Loucy (cell line): ENCODE measurements at regions not wholly inside any gene's neighbourhood (a gene's known extent, or its start where the extent isn't known, plus 50 kb on each side); places are given as distances from the start of the nearest gene placed in this dataset.

Source experiments
- H2AFZ ChIP-seq: fragments of 200-600 bp; sonication (generic); 2 replicates; pipeline ENCODE4 v1.6.0; 2016; ENCODE audit warnings: antibody characterized with exemption, mild to moderate bottlenecking, low read length, moderate library complexity
- H3F3A ChIP-seq: fragments of 200-600 bp; 2 replicates; pipeline ENCODE4 v1.6.0; 2016; ENCODE audit warnings: antibody characterized with exemption, low read depth, mild to moderate bottlenecking
- H3K27me3 ChIP-seq: fragments of 200-600 bp; sonication (generic); 2 replicates; pipeline ENCODE4 v1.6.1; 2014; ENCODE audit warnings: low read length, mild to moderate bottlenecking; ENCODE audit not compliant: insufficient read depth, poor library complexity, severe bottlenecking
- H3K36me3 ChIP-seq: fragments of 200-600 bp; sonication (generic); 2 replicates; pipeline ENCODE4 v1.6.1; 2016; ENCODE audit warnings: low read length; ENCODE audit not compliant: insufficient read depth
- H3K4me1 ChIP-seq: fragments of 200-600 bp; sonication (generic); 2 replicates; pipeline ENCODE4 v1.5.1; 2014; ENCODE audit warnings: low read length, mild to moderate bottlenecking; ENCODE audit not compliant: insufficient read depth, poor library complexity, severe bottlenecking
- H3K4me2 ChIP-seq: fragments of 200-600 bp; sonication (generic); 2 replicates; pipeline ENCODE4 v1.6.0; 2014; ENCODE audit warnings: antibody characterized with exemption, low read length, low read depth, mild to moderate bottlenecking; ENCODE audit not compliant: poor library complexity, severe bottlenecking
- H3K4me3 ChIP-seq: fragments of 200-600 bp; sonication (generic); 2 replicates; pipeline ENCODE4 v1.5.1; 2014; ENCODE audit warnings: low read length, mild to moderate bottlenecking, mixed read lengths; ENCODE audit not compliant: poor library complexity, severe bottlenecking
- H3K79me2 ChIP-seq: fragments of 200-600 bp; sonication (generic); 2 replicates; pipeline ENCODE4 v1.6.1; 2014; ENCODE audit warnings: low read length; ENCODE audit not compliant: insufficient read depth
- H3K9ac ChIP-seq: fragments of 200-600 bp; sonication (generic); 2 replicates; pipeline ENCODE4 v1.6.0; 2014; ENCODE audit warnings: mild to moderate bottlenecking, low read depth, low read length, moderate library complexity; ENCODE audit not compliant: poor library complexity, severe bottlenecking
- H3K9me2 ChIP-seq: fragments of 200-600 bp; sonication (generic); replicated peaks from 2 replicates; pipeline ENCODE4 v1.6.1; 2016; ENCODE audit warnings: low read depth, low read length, mixed read lengths
- H3K9me3 ChIP-seq: fragments of 200-600 bp; sonication (generic); 2 replicates; pipeline ENCODE4 v1.6.1; 2014; ENCODE audit warnings: mild to moderate bottlenecking, antibody characterized with exemption, low read length, low read depth; ENCODE audit not compliant: insufficient read depth
- H4K20me1 ChIP-seq: fragments of 200-600 bp; sonication (generic); 2 replicates; pipeline ENCODE4 v1.6.0; 2014; ENCODE audit warnings: antibody characterized with exemption, low read length, mild to moderate bottlenecking; ENCODE audit not compliant: insufficient read depth, poor library complexity, severe bottlenecking
- CTCF ChIP-seq: fragments of 200-600 bp; sonication (generic); conservative IDR thresholded peaks from 2 replicates; pipeline ENCODE4 v1.5.1; 2014; ENCODE audit warnings: mild to moderate bottlenecking, antibody characterized with exemption, low read length
- EZH2phosphoT487 ChIP-seq: fragments of 200-600 bp; IDR thresholded peaks from 2 replicates; pipeline ENCODE4 v1.6.1; 2018; ENCODE audit warnings: antibody characterized with exemption, mild to moderate bottlenecking, moderate library complexity, borderline replicate concordance

- Histone ChIP-seq H3K4me3 (no peak overlapping the region), H4K20me1 (no peaks in the 10 kb centered on the region), H3K9ac (no peak overlapping the region), H3K9me2 (no peaks in the 10 kb centered on the region), H3K27me3 (no peaks in the 10 kb centered on the region), H3K4me1 (no peaks in the 10 kb centered on the region), H3K9me3 (no peaks in the 10 kb centered on the region), H2AFZ (no peak overlapping the region), H3K36me3 (no peaks in the 10 kb centered on the region), H3K79me2 (no peaks in the 10 kb centered on the region), H3F3A (no peaks in the 10 kb centered on the region), H3K4me2 (no peak overlapping the region)
- TF ChIP-seq EZH2phosphoT487 (no peak), CTCF (no peak)
Measured at GRCh38 chr3:117892431-117892841, 1142.2 kb downstream of the IGSF11 start.

GRCh38 chr3:117893001-117893400 lies 1141.6 kb downstream of the IGSF11 start:
- H3K9me2 ChIP-seq = no peaks in the 10 kb centered on the region
- no peak overlapping the region for H2AFZ ChIP-seq
- no peak for TF ChIP-seq EZH2phosphoT487
- no peak for TF ChIP-seq CTCF
- H3K4me3 ChIP-seq = no peak overlapping the region
- H3K9ac ChIP-seq = no peak overlapping the region
- H3K4me1 ChIP-seq = no peaks in the 10 kb centered on the region
- H3K27me3 ChIP-seq = no peaks in the 10 kb centered on the region
- no peak overlapping the region for H3K4me2 ChIP-seq
- no peaks in the 10 kb centered on the region for H3F3A ChIP-seq
- no peaks in the 10 kb centered on the region for H4K20me1 ChIP-seq
- no peaks in the 10 kb centered on the region for H3K36me3 ChIP-seq
- no peaks in the 10 kb centered on the region for H3K79me2 ChIP-seq
- H3K9me3 ChIP-seq = no peaks in the 10 kb centered on the region

GRCh38 chr3:117893638-117894037 lies 1141.0 kb downstream of the IGSF11 start:
- no peak for TF ChIP-seq EZH2phosphoT487
- TF ChIP-seq CTCF = no peak
- H3F3A ChIP-seq = no peaks in the 10 kb centered on the region
- H3K36me3 ChIP-seq = no peaks in the 10 kb centered on the region
- no peak overlapping the region for H3K9ac ChIP-seq
- H3K4me1 ChIP-seq = no peaks in the 10 kb centered on the region
- no peaks in the 10 kb centered on the region for H4K20me1 ChIP-seq
- H3K9me3 ChIP-seq = no peaks in the 10 kb centered on the region
- no peaks in the 10 kb centered on the region for H3K79me2 ChIP-seq
- no peak overlapping the region for H3K4me2 ChIP-seq
- H3K4me3 ChIP-seq = no peak overlapping the region
- no peaks in the 10 kb centered on the region for H3K27me3 ChIP-seq
- no peaks in the 10 kb centered on the region for H3K9me2 ChIP-seq
- no peak overlapping the region for H2AFZ ChIP-seq
